SJSA1 (cell line): ENCODE measurements at regions not wholly inside any gene's neighbourhood (a gene's known extent, or its start where the extent isn't known, plus 50 kb on each side); places are given as distances from the start of the nearest gene placed in this dataset.

Source experiments
- DNase-seq, 2 experiments: peaks; one replicate each; pipeline ENCODE4 v3.0.0-alpha.2; 2015 to 2020; ENCODE audit warnings: low spot score in 2 of 2, low read depth in 1 of 2
- H3K27ac ChIP-seq: fragments of 250-450 bp; sonication (Bioruptor Pico); 2 replicates; pipeline ENCODE4 v1.5.1; 2020; ENCODE audit warnings: mild to moderate bottlenecking, moderate library complexity
- H3K27me3 ChIP-seq: fragments of 250-450 bp; sonication (Bioruptor Pico); replicated peaks from 2 replicates; pipeline ENCODE4 v1.5.1; 2020; ENCODE audit warnings: mild to moderate bottlenecking, moderate library complexity
- H3K36me3 ChIP-seq: fragments of 250-450 bp; sonication (Bioruptor Pico); 2 replicates; pipeline ENCODE4 v1.5.1; 2020; ENCODE audit warnings: mild to moderate bottlenecking
- H3K4me1 ChIP-seq: fragments of 250-450 bp; sonication (Bioruptor Pico); replicated peaks from 2 replicates; pipeline ENCODE4 v1.6.1; 2021; ENCODE audit warnings: mild to moderate bottlenecking
- H3K4me3 ChIP-seq: fragments of 250-450 bp; sonication (Bioruptor Pico); 2 replicates; pipeline ENCODE4 v1.5.1; 2020; ENCODE audit warnings: mild to moderate bottlenecking
- H3K9me3 ChIP-seq: fragments of 250-450 bp; sonication (Bioruptor Pico); replicated peaks from 2 replicates; pipeline ENCODE4 v1.5.1; 2020; ENCODE audit warnings: mild to moderate bottlenecking

GRCh38 chr16:11401161-11402050, 56.1 kb downstream of the RMI2 start:
- no peak for DNase-seq
- Histone ChIP-seq H3K27ac (no peak overlapping the region), H3K4me3 (no peak overlapping the region), H3K36me3 (no peaks in the 10 kb centered on the region; the same call in 1 of the 2 replicates), H3K9me3 (peaks cover 3% of the 10 kb centered on the region; the same call in 1 of the 2 replicates), H3K4me1 (peaks cover 5% of the 10 kb centered on the region), H3K27me3 (no peaks in the 10 kb centered on the region)

GRCh38 chr16:11402051-11402744, 56.9 kb downstream of the RMI2 start:
- Histone ChIP-seq H3K9me3 (no peaks in the 10 kb centered on the region; the same call in 1 of the 2 replicates), H3K36me3 (no peaks in the 10 kb centered on the region), H3K27ac (no peak overlapping the region), H3K27me3 (no peaks in the 10 kb centered on the region), H3K4me3 (no peak overlapping the region), H3K4me1 (no peaks in the 10 kb centered on the region)
- DNase-seq, result no peak

- DNase-seq, result no peak
- no peak overlapping the region for H3K27ac ChIP-seq
- no peak overlapping the region for H3K4me3 ChIP-seq
- no peaks in the 10 kb centered on the region; the same call in 1 of the 2 replicates for H3K9me3 ChIP-seq
- no peaks in the 10 kb centered on the region for H3K36me3 ChIP-seq
- no peaks in the 10 kb centered on the region; the same call in 1 of the 2 replicates for H3K4me1 ChIP-seq
- no peaks in the 10 kb centered on the region for H3K27me3 ChIP-seq
These were observed 57.7 kb downstream of the RMI2 start for GRCh38 chr16:11402745-11403533.

DNA sequence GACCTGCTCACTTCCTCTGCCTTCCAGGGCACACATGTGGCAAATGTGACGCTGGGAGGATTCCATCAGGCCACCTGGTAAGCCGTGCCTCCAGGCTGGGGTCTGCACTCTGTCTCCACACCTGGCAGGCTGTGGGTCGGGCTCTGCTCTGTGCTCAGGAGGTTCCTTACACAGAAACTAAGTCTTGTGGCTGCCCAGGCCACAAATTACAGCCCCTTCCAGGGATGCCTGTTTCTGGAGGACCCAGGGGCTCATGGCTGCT, 58.2 kb downstream of the RMI2 start:
- no peak for DNase-seq
- no peak overlapping the region for H3K4me3 ChIP-seq
- peaks cover 2% of the 10 kb centered on the region for H3K4me1 ChIP-seq
- H3K9me3 ChIP-seq, result no peaks in the 10 kb centered on the region; the same call in 1 of the 2 replicates
- no peaks in the 10 kb centered on the region for H3K36me3 ChIP-seq
- no peak overlapping the region for H3K27ac ChIP-seq
- H3K27me3 ChIP-seq, result no peaks in the 10 kb centered on the region

- no peak overlapping the region for H3K4me3 ChIP-seq
- no peaks in the 10 kb centered on the region for H3K27me3 ChIP-seq
- H3K36me3 ChIP-seq, result no peaks in the 10 kb centered on the region
- H3K27ac ChIP-seq, result no peak overlapping the region
- H3K4me1 ChIP-seq, result peaks cover 6% of the 10 kb centered on the region
- DNase-seq, result no peak
- no peaks in the 10 kb centered on the region; the same call in 1 of the 2 replicates for H3K9me3 ChIP-seq
These were observed 58.7 kb downstream of the RMI2 start for GRCh38 chr16:11403920-11404319.

DNA sequence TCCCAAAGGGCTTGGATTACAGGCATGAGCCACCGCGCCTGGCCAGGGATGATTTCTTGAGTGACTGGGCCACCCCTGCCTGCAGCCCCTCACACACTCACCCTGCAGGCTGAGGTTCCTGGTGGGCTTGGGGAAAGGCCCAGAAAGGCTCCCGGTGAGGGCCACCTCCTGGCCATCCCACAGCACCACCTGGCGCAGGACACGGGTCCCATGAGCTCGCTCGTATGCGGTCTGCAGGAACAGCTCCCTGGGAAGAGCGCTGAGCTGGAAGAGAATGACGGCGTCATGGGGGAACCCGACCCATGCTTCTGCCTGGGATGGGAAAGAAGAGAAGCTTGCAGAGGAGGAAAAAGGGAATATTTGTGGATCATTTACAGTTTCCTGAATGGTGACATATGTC, 59.3 kb downstream of the RMI2 start:
- peaks cover 10% of the 10 kb centered on the region for H3K4me1 ChIP-seq
- no peak overlapping the region for H3K4me3 ChIP-seq
- H3K9me3 ChIP-seq, result no peaks in the 10 kb centered on the region; the same call in 1 of the 2 replicates
- DNase-seq, result no peak
- no peaks in the 10 kb centered on the region for H3K27me3 ChIP-seq
- no peak overlapping the region for H3K27ac ChIP-seq
- H3K36me3 ChIP-seq, result no peaks in the 10 kb centered on the region

- Histone ChIP-seq H3K36me3 (no peaks in the 10 kb centered on the region), H3K4me1 (peaks cover 11% of the 10 kb centered on the region), H3K4me3 (no peak overlapping the region), H3K9me3 (no peaks in the 10 kb centered on the region; the same call in 1 of the 2 replicates), H3K27ac (no peak overlapping the region), H3K27me3 (no peaks in the 10 kb centered on the region)
- DNase-seq, result peak in 1 of 2 experiments; percentile 57
These were observed 60.3 kb downstream of the RMI2 start for GRCh38 chr16:11405331-11406176.

DNA sequence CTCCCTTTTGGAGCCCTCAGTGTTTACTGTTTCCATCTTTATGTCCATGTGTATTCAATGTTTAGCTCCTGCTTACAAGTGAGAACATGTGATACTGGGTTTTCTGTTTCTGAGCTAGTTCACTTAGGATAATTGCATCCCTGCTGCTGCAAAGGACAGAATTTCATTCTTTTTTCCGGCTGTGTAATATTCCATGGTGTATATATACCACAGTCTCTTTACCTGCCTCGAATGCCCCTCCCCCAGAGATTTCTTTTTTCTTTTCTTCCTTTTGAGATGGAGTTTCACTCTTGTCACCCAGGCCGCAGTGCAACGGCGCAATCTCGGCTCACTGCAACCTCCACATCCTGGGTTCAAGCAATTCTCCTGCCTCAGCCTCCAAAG, 60.9 kb downstream of the RMI2 start:
- H3K27me3 ChIP-seq, result no peaks in the 10 kb centered on the region

GRCh38 chr16:11407047-11407982, 62.1 kb downstream of the RMI2 start:
- Histone ChIP-seq H3K4me3 (no peak overlapping the region), H3K27ac (no peak overlapping the region), H3K9me3 (no peaks in the 10 kb centered on the region; the same call in 1 of the 2 replicates), H3K36me3 (no peaks in the 10 kb centered on the region), H3K4me1 (peaks cover 16% of the 10 kb centered on the region), H3K27me3 (no peaks in the 10 kb centered on the region)
- DNase-seq, result peak; percentile 73 to 75

More for the DNA sequence above, 60.9 kb downstream of the RMI2 start:
- Histone ChIP-seq H3K4me3 (no peak overlapping the region), H3K4me1 (peaks cover 16% of the 10 kb centered on the region), H3K27ac (no peak overlapping the region), H3K36me3 (no peaks in the 10 kb centered on the region), H3K9me3 (no peaks in the 10 kb centered on the region; the same call in 1 of the 2 replicates)
- no peak for DNase-seq

- Histone ChIP-seq H3K4me1 (peaks cover 16% of the 10 kb centered on the region), H3K9me3 (no peaks in the 10 kb centered on the region; the same call in 1 of the 2 replicates), H3K27me3 (no peaks in the 10 kb centered on the region), H3K36me3 (no peaks in the 10 kb centered on the region), H3K4me3 (no peak overlapping the region), H3K27ac (no peak overlapping the region)
- DNase-seq, result no peak
These were observed 63.0 kb downstream of the RMI2 start for GRCh38 chr16:11408216-11408615.

- DNase-seq, result no peak
- no peak overlapping the region for H3K27ac ChIP-seq
These were observed 64.1 kb downstream of the RMI2 start for GRCh38 chr16:11409398-11409797.

DNA sequence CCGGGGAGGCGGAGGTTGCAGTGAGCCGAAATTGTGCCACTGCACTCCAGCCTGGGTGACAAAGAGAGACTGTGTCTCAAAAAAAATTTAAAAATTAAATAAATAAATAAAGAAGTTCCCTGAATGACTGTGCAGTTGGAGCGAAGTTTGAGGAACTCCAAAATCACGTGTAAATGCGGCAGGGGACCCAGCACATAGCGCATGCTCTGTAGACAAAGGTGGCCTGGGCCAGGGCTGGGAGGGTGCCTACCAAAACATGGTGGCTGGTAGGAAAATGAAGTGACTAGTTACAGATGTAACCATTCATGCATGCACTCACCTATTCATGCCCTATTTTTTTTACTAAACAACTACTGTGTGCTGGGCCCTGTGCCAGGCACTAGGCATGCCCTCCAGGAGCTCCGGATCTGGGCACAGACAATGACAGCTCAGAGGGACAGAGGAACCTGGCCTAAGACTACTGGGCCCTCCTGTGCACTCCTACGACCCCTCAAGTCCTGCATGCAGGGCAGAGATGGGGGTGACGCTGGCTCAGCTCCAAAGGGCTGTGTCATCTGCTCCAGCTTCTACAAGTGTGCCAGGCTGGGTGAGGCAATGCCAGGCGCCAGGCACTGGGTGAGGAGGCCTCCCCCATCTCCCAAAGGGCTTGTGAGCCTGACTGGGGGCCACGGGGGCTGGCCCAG, 65.3 kb downstream of the RMI2 start:
- Histone ChIP-seq H3K4me1 (peaks cover 16% of the 10 kb centered on the region), H3K9me3 (no peaks in the 10 kb centered on the region; the same call in 1 of the 2 replicates), H3K4me3 (no peak overlapping the region), H3K27me3 (no peaks in the 10 kb centered on the region), H3K27ac (no peak overlapping the region), H3K36me3 (no peaks in the 10 kb centered on the region)
- DNase-seq, result no peak

More at GRCh38 chr16:11409398-11409797, 64.1 kb downstream of the RMI2 start:
- Histone ChIP-seq H3K4me3 (no peak overlapping the region), H3K27me3 (no peaks in the 10 kb centered on the region), H3K9me3 (no peaks in the 10 kb centered on the region; the same call in 1 of the 2 replicates), H3K4me1 (peaks cover 16% of the 10 kb centered on the region), H3K36me3 (no peaks in the 10 kb centered on the region)
